BLaER1 treated with 17β-estradiol and CSF1 and Interleukin-3, amounts not matched to agents 10 nM and 100 nM (cell line): ENCODE measurements at regions not wholly inside any gene's neighbourhood (a gene's known extent, or its start where the extent isn't known, plus 50 kb on each side); places are given as distances from the start of the nearest gene placed in this dataset.

Source experiments
- H3K27ac ChIP-seq, 11 experiments: shearing (Covaris generic); formaldehyde crosslinking; 2 replicates each; pipeline ENCODE4 v1.8.1; 2022
- H3K27me3 ChIP-seq, 11 experiments: shearing (Covaris generic); formaldehyde crosslinking; 2 replicates each; pipeline ENCODE4 v1.8.1; 2022
- H3K36me3 ChIP-seq, 11 experiments: shearing (Covaris generic); formaldehyde crosslinking; 2 replicates each; pipeline ENCODE4 v1.8.1; 2022
- H3K4me1 ChIP-seq, 10 experiments: shearing (Covaris generic); formaldehyde crosslinking; 2 replicates each; pipeline ENCODE4 v1.8.1; 2022
- H3K4me2 ChIP-seq, 11 experiments: shearing (Covaris generic); formaldehyde crosslinking; 2 replicates each; pipeline ENCODE4 v1.8.1; 2022
- H3K4me3 ChIP-seq, 10 experiments: shearing (Covaris generic); formaldehyde crosslinking; 2 replicates each; pipeline ENCODE4 v1.8.1; 2022
- H3K9ac ChIP-seq, 11 experiments: shearing (Covaris generic); formaldehyde crosslinking; 2 replicates each; pipeline ENCODE4 v1.8.1; 2022
- H3K9me3 ChIP-seq, 11 experiments: shearing (Covaris generic); formaldehyde crosslinking; replicated peaks in 1 of 11; 2 replicates each; pipeline ENCODE4 v1.8.1; 2022
- H4K20me1 ChIP-seq, 11 experiments: shearing (Covaris generic); formaldehyde crosslinking; 2 replicates each; pipeline ENCODE4 v1.8.1; 2022
- Cebpa-rat ChIP-seq, 11 experiments: shearing (Covaris generic); IDR thresholded peaks; 2 replicates each; pipeline ENCODE4 v1.8.1; 2022

DNA sequence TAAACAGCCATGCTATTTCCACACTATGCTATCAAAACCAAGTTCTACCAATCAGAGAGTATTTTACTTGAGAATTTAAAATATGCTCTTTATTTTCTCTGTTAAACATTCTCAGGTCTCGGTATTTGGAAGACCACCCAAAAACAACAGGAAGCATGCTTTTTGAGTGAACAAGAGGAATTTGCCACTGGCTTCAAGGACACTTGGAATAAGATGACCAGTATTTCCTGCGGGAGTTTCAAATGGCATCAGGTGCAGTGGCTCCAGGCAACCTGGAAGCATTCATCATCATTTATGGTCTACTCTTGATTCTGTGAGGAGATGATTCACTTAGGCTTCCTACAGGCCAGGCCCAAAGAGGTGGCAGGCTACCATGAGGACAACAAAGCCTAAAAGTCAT is 305.7 kb upstream of the ATP11B start:
- peak overlapping the region in 6 of 11 experiments; percentile 34 to 61 (median 47); a peak in 9 of 22 replicates for H3K4me2 ChIP-seq
- no peak overlapping the region for H3K27ac ChIP-seq
- H3K4me1 ChIP-seq, result peaks cover 0 to 44% (median 32%) of the 10 kb centered on the region in 10 experiments; a peak in 16 of 20 replicates
- no peaks in the 10 kb centered on the region for H3K9me3 ChIP-seq
- H3K27me3 ChIP-seq, result no peaks in the 10 kb centered on the region
- no peak overlapping the region for H3K9ac ChIP-seq
- no peaks in the 10 kb centered on the region for H3K36me3 ChIP-seq
- H4K20me1 ChIP-seq, result no peaks in the 10 kb centered on the region
- TF ChIP-seq Cebpa-rat (IDR thresholded peaks at IDR 0.05), result no peak
- H3K4me3 ChIP-seq, result no peak overlapping the region

DNA sequence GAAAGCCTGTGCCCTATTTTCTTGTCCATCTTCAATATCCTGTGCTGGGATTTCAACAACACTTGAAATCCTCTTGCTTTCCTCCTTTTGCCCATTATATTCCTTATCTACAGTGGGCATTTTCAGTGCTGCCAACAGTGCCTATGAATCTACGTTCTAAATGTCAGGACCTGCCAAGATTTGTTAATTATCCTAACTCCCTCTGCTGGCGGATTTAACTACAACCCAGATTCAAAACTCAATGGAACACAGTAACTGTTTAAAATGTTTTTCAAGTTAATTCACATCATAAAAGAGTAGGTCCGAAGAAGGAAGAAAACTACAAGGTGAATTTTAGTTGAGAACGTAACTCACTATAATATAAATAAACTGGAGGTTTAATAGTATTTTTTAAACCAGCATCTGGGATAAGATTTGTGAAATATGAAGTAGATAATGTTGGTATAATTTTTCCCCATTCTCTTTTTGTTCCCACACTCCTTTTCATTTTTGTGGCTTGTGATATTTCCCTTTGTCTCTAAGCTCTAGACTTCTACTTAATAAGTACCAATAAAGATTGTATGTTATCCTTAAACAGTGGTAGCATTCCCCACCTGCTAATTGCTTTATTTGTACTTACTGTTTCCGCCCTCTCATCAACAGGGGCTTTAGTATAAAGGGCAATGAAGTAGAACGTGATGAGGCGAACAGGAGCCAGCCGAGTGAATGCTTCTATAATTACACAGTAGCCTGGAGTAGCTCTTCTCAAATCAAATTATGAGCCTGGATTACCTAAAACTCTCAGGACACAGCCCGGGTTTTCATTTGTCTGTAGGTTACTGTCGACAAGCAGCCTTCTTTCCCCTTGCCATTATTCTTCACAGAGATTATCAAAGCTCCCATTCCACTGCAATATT is 302.5 kb upstream of the ATP11B start:
- no peak overlapping the region; a peak in 1 of 20 replicates for H3K4me3 ChIP-seq
- H3K27ac ChIP-seq, result no peak overlapping the region
- 0 out of 22 replicates have a peak overlapping the region, but pooled peaks of 1 of the 11 experiments have one; percentile 8 for H3K9ac ChIP-seq
- H3K4me2 ChIP-seq, result peak overlapping the region in 10 of 11 experiments; percentile 11 to 76 (median 62); a peak in 17 of 22 replicates
- no peaks in the 10 kb centered on the region for H3K9me3 ChIP-seq
- H3K27me3 ChIP-seq, result no peaks in the 10 kb centered on the region
- H4K20me1 ChIP-seq, result no peaks in the 10 kb centered on the region
- no peak for TF ChIP-seq Cebpa-rat (IDR thresholded peaks at IDR 0.05)
- H3K4me1 ChIP-seq, result peaks cover 0 to 44% (median 32%) of the 10 kb centered on the region in 10 experiments; a peak in 16 of 20 replicates
- no peaks in the 10 kb centered on the region for H3K36me3 ChIP-seq

DNA sequence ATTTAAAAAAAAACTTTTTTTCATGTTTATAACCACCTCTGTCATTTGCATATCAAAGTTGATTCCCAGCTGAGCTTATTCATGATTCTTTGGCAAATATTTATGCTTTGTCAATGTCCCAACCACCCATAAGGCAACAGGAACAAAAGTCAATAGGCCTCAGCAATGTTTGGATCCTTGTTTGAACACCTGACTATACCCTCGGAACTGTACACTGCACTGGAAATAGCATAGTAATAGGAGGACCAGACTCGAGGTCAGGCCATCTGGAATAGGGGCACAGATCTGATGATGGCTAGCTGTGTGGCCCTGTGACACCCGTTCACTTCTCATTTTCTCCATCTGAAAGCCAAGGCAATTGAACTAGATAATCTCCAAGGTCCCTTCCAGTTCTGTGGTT is 301.7 kb upstream of the ATP11B start:
- H3K4me2 ChIP-seq, result peak overlapping the region in 9 of 11 experiments; percentile 11 to 76 (median 63); a peak in 16 of 22 replicates
- H3K9me3 ChIP-seq, result no peaks in the 10 kb centered on the region
- 0 out of 22 replicates have a peak overlapping the region, but pooled peaks of 1 of the 11 experiments have one; percentile 8 for H3K9ac ChIP-seq
- H3K27ac ChIP-seq, result no peak overlapping the region
- no peaks in the 10 kb centered on the region for H3K27me3 ChIP-seq
- H3K36me3 ChIP-seq, result no peaks in the 10 kb centered on the region
- no peak overlapping the region for H3K4me3 ChIP-seq
- no peaks in the 10 kb centered on the region for H4K20me1 ChIP-seq
- no peak for TF ChIP-seq Cebpa-rat (IDR thresholded peaks at IDR 0.05)
- peaks cover 0 to 42% (median 31%) of the 10 kb centered on the region in 10 experiments; a peak in 16 of 20 replicates for H3K4me1 ChIP-seq

- Histone ChIP-seq H3K4me2 (no peak overlapping the region), H3K9me3 (no peaks in the 10 kb centered on the region), H3K27me3 (no peaks in the 10 kb centered on the region), H3K36me3 (no peaks in the 10 kb centered on the region), H4K20me1 (no peaks in the 10 kb centered on the region), H3K4me3 (no peak overlapping the region), H3K9ac (no peak overlapping the region), H3K4me1 (peaks cover 0 to 33% (median 22%) of the 10 kb centered on the region in 10 experiments; a peak in 16 of 20 replicates), H3K27ac (no peak overlapping the region)
- no peak for TF ChIP-seq Cebpa-rat (IDR thresholded peaks at IDR 0.05)
These were observed 300.8 kb upstream of the ATP11B start for GRCh38 chr3:182492536-182492935.

DNA sequence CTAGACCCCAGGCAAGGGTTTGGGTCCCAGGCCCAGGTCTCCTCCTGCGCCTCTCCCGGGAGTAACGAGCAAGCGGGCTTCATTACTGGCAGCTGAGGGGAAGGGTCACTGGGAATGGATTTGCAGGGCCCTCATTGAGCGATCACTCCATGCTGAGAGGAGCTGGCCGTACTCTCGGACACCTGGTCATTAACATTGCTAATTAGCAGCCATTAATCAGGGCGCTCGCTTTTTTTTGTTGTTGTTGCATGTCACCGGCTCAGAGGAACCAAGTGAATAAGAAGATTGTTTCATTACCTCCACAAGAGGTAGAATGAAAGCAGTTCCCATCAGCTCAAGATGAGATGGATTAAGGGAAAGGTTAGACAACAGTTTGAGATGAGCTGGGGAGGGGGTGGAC is 293.0 kb upstream of the ATP11B start:
- H3K4me1 ChIP-seq, result peaks cover 0 to 11% (median 7%) of the 10 kb centered on the region in 10 experiments; a peak in 11 of 20 replicates
- no peaks in the 10 kb centered on the region for H4K20me1 ChIP-seq
- H3K4me2 ChIP-seq, result no peak overlapping the region
- H3K4me3 ChIP-seq, result no peak overlapping the region
- H3K27me3 ChIP-seq, result no peaks in the 10 kb centered on the region
- no peak overlapping the region for H3K9ac ChIP-seq
- no peak overlapping the region for H3K27ac ChIP-seq
- no peak for TF ChIP-seq Cebpa-rat (IDR thresholded peaks at IDR 0.05)
- H3K36me3 ChIP-seq, result no peaks in the 10 kb centered on the region
- H3K9me3 ChIP-seq, result no peaks in the 10 kb centered on the region

- Histone ChIP-seq H4K20me1 (no peaks in the 10 kb centered on the region), H3K27ac (no peak overlapping the region), H3K4me3 (no peak overlapping the region), H3K4me1 (peaks cover 0 to 11% (median 7%) of the 10 kb centered on the region in 10 experiments; a peak in 11 of 20 replicates), H3K9ac (no peak overlapping the region), H3K36me3 (no peaks in the 10 kb centered on the region), H3K27me3 (no peaks in the 10 kb centered on the region), H3K4me2 (peak overlapping the region in 7 of 11 experiments; percentile 12 to 62 (median 31); a peak in 9 of 22 replicates), H3K9me3 (no peaks in the 10 kb centered on the region)
- no peak for TF ChIP-seq Cebpa-rat (IDR thresholded peaks at IDR 0.05)
These were observed 291.4 kb upstream of the ATP11B start for GRCh38 chr3:182501856-182502255.

DNA sequence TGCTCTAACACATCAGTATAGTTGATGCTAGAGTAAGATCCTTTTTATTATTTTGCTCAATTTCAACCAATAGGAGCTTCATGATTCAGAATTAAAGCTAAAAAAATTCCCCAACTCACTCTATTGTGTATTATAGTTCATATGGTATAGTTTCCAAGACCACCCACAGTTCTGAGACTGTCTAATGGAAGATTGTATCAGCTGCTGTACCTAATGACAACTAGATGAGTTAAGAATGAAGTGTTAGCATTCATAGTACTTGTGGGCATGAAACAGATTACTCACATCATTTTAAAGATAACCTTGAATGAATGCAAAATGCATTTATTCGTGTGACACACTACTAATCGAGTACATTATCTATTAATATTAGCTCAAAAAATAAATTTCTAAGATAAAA is 289.9 kb upstream of the ATP11B start:
- TF ChIP-seq Cebpa-rat (IDR thresholded peaks at IDR 0.05), result no peak
- H3K4me1 ChIP-seq, result peaks cover 0 to 13% (median 7%) of the 10 kb centered on the region in 10 experiments; a peak in 11 of 20 replicates
- H3K9me3 ChIP-seq, result no peaks in the 10 kb centered on the region
- no peaks in the 10 kb centered on the region for H3K27me3 ChIP-seq
- H3K9ac ChIP-seq, result no peak overlapping the region
- no peak overlapping the region for H3K4me2 ChIP-seq
- H4K20me1 ChIP-seq, result no peaks in the 10 kb centered on the region
- no peaks in the 10 kb centered on the region for H3K36me3 ChIP-seq
- no peak overlapping the region for H3K4me3 ChIP-seq
- H3K27ac ChIP-seq, result no peak overlapping the region

GRCh38 chr3:182508919-182509711 is 284.2 kb upstream of the ATP11B start:
- Histone ChIP-seq H3K27me3 (no peaks in the 10 kb centered on the region), H3K9me3 (no peaks in the 10 kb centered on the region), H3K36me3 (no peaks in the 10 kb centered on the region), H3K4me3 (no peak overlapping the region), H3K4me2 (peak overlapping the region in 3 of 11 experiments; percentile 21 to 26 (median 23); a peak in 2 of 22 replicates), H4K20me1 (no peaks in the 10 kb centered on the region), H3K27ac (no peak overlapping the region), H3K4me1 (peaks cover 0 to 7% (median 0%) of the 10 kb centered on the region in 10 experiments; a peak in 4 of 20 replicates), H3K9ac (no peak overlapping the region)
- TF ChIP-seq Cebpa-rat (IDR thresholded peaks at IDR 0.05), result no peak
